SIG-M5 treated with dmso at 0.1 percent for 504 hours (cell line): ENCODE measurements at regions not wholly inside any gene's neighbourhood (a gene's known extent, or its start where the extent isn't known, plus 50 kb on each side); places are given as distances from the start of the nearest gene placed in this dataset.
"Not testable (repeated sequence)": the region's sequence is repeated elsewhere in the genome, so short reads cannot be mapped to it uniquely, and the experiment has no call there.

Source experiments
- DNase-seq: peaks from one replicate; lab custom pipeline; 2025; ENCODE audit not compliant: unreplicated experiment; lab: John Stamatoyannopoulos, UW

GRCh38 chr13:80821466-80821865, 480.5 kb upstream of the SPRY2 start:
- no peak for DNase-seq

- DNase-seq: no peak
These were observed 477.1 kb upstream of the SPRY2 start for GRCh38 chr13:80817979-80818378.

- DNase-seq: no peak
These were observed 473.6 kb upstream of the SPRY2 start for GRCh38 chr13:80814541-80814940.

GRCh38 chr13:80810294-80810693, 469.4 kb upstream of the SPRY2 start:
- DNase-seq: not testable (repeated sequence)

- no peak for DNase-seq
These were observed 462.0 kb upstream of the SPRY2 start for GRCh38 chr13:80802946-80803345.

- no peak for DNase-seq
These were observed 457.7 kb upstream of the SPRY2 start for GRCh38 chr13:80798576-80799133.

- DNase-seq: no peak
These were observed 446.7 kb upstream of the SPRY2 start for GRCh38 chr13:80787604-80788003.

GRCh38 chr13:80783926-80784565, 443.1 kb upstream of the SPRY2 start:
- no peak for DNase-seq

- DNase-seq: no peak
These were observed 441.5 kb upstream of the SPRY2 start for GRCh38 chr13:80782441-80782840.

- DNase-seq: no peak
These were observed 437.4 kb upstream of the SPRY2 start for GRCh38 chr13:80778297-80778696.

GRCh38 chr13:80757694-80758093, 416.8 kb upstream of the SPRY2 start:
- DNase-seq: no peak

- no peak for DNase-seq
These were observed 415.0 kb upstream of the SPRY2 start for GRCh38 chr13:80755910-80756309.

- no peak for DNase-seq
These were observed 413.5 kb upstream of the SPRY2 start for GRCh38 chr13:80754441-80754840.

GRCh38 chr13:80753866-80754265, 412.9 kb upstream of the SPRY2 start:
- DNase-seq: no peak

GRCh38 chr13:80751854-80752253, 410.9 kb upstream of the SPRY2 start:
- no peak for DNase-seq

- DNase-seq: no peak
These were observed 403.4 kb upstream of the SPRY2 start for GRCh38 chr13:80744147-80744914.

GRCh38 chr13:80742033-80742432, 401.1 kb upstream of the SPRY2 start:
- no peak for DNase-seq

GRCh38 chr13:80740071-80740470, 399.1 kb upstream of the SPRY2 start:
- DNase-seq: no peak

- no peak for DNase-seq
These were observed 396.6 kb upstream of the SPRY2 start for GRCh38 chr13:80737513-80737912.

GRCh38 chr13:80727321-80727975, 386.5 kb upstream of the SPRY2 start:
- no peak for DNase-seq

GRCh38 chr13:80726868-80727267, 385.9 kb upstream of the SPRY2 start:
- DNase-seq: no peak

GRCh38 chr13:80721689-80722088, 380.8 kb upstream of the SPRY2 start:
- DNase-seq: no peak
